A549 (cell line): ENCODE measurements at regions not wholly inside any gene's neighbourhood (a gene's known extent, or its start where the extent isn't known, plus 50 kb on each side); places are given as distances from the start of the nearest gene placed in this dataset.

ENCODE experiments used
- ATAC-seq, 2 experiments: fragments of 200-7000 bp in 1 of 2; fragments of >200 bp in 1 of 2; cut with Nextera tagmentation in 1 of 2; cut with Tn5 transposase in 1 of 2; 3 replicates each; pipeline versions ENCODE4 v1.8.0 to v1.9.1; 2018 to 2020; ENCODE audit warnings: mild to moderate bottlenecking in 1 of 2, moderate library complexity in 1 of 2
- CTCF ChIA-PET: fragments of 300-600 bp; sonication (Branson Sonifier 250); formaldehyde crosslinking; extraction: SDS; loops from one replicate; lab custom pipeline; 2021; ENCODE audit warnings: antibody characterized with exemption, inconsistent platforms; lab: Yijun Ruan, JAX
- POLR2A ChIA-PET: fragments of 350-600 bp; formaldehyde crosslinking; extraction: SDS; loops from one replicate; lab custom pipeline; 2021; ENCODE audit warnings: antibody characterized with exemption, inconsistent platforms; lab: Yijun Ruan, JAX
- DNase-seq, 2 experiments: peaks; one replicate each; pipeline versions ENCODE4 v3.0.0 to v3.0.0-alpha.2; 2011 to 2016; ENCODE audit warnings: low read depth in 1 of 2, low spot score in 1 of 2
- FAIRE-seq: peaks from 2 replicates; lab custom pipeline; 2011; peaks lifted over from hg19 to GRCh38; lab: Jason Lieb, UNC
- H3K27ac ChIP-seq, 2 experiments: fragments of >200 bp; sonication (Bioruptor Twin); formaldehyde crosslinking; 3 replicates each; pipeline ENCODE4 v1.5.1; 2016 to 2017
- H3K4me1 ChIP-seq: fragments of >200 bp; sonication (Bioruptor Twin); formaldehyde crosslinking; 3 replicates; pipeline ENCODE4 v1.6.1; 2016
- H3K4me2 ChIP-seq: fragments of >200 bp; sonication (Bioruptor Twin); formaldehyde crosslinking; 3 replicates; pipeline ENCODE4 v1.6.1; 2016
- H3K4me3 ChIP-seq: fragments of >200 bp; sonication (Bioruptor Twin); formaldehyde crosslinking; 3 replicates; pipeline ENCODE4 v1.5.1; 2016
- H3K9me3 ChIP-seq: fragments of >200 bp; sonication (Bioruptor Twin); formaldehyde crosslinking; 3 replicates; pipeline ENCODE4 v1.6.1; 2016
- CBX8 ChIP-seq: fragments of 200-600 bp; sonication (generic); IDR thresholded peaks from 2 replicates; pipeline ENCODE4 v1.6.1; 2016
- CTCF ChIP-seq: fragments of >200 bp; sonication (Bioruptor Twin); formaldehyde crosslinking; IDR thresholded peaks from 3 replicates; pipeline ENCODE4 v1.5.1; 2016
- E2F6 ChIP-seq: IDR thresholded peaks from 2 replicates; pipeline ENCODE4 v1.6.1; 2012; ENCODE audit warnings: low read depth, borderline replicate concordance
- EHF ChIP-seq: fragments of 250-450 bp; sonication (Bioruptor Pico); IDR thresholded peaks from 2 replicates; pipeline ENCODE4 v1.5.0; 2020; ENCODE audit warnings: mild to moderate bottlenecking
- ELK1 ChIP-seq: fragments of 150-350 bp; IDR thresholded peaks from 2 replicates; pipeline ENCODE4 v1.6.1; 2014; ENCODE audit warnings: low read depth, mild to moderate bottlenecking, low read length
- HDAC2 ChIP-seq: fragments of 200-600 bp; sonication (generic); IDR thresholded peaks from 2 replicates; pipeline ENCODE4 v1.6.1; 2016
- HOXA7 ChIP-seq: fragments of 250-450 bp; sonication (Bioruptor Pico); IDR thresholded peaks from 2 replicates; pipeline ENCODE4 v1.5.0; 2020; ENCODE audit warnings: mild to moderate bottlenecking, moderate library complexity
- JUN ChIP-seq, 2 experiments: fragments of >200 bp; sonication (Bioruptor Twin); formaldehyde crosslinking; IDR thresholded peaks; 2 replicates in 1 of 2; 3 replicates in 1 of 2; pipeline ENCODE4 v1.6.1; 2016 to 2017
- KDM5A ChIP-seq: fragments of 200-600 bp; sonication (generic); IDR thresholded peaks from 2 replicates; pipeline ENCODE4 v1.6.1; 2016; ENCODE audit warnings: antibody characterized with exemption, mild to moderate bottlenecking
- MAZ ChIP-seq: fragments of 150-350 bp; IDR thresholded peaks from 2 replicates; pipeline ENCODE4 v1.6.1; 2014; ENCODE audit warnings: antibody characterized with exemption, low read depth, low read length, borderline replicate concordance
- NFE2L2 ChIP-seq: fragments of 150-350 bp; conservative IDR thresholded peaks from 2 replicates; pipeline ENCODE4 v1.6.1; 2014; ENCODE audit warnings: low read length
- PHF8 ChIP-seq: fragments of 200-600 bp; sonication (generic); IDR thresholded peaks from 2 replicates; pipeline ENCODE4 v1.6.1; 2016; ENCODE audit warnings: low read depth, mild to moderate bottlenecking, antibody characterized with exemption, moderate library complexity, borderline replicate concordance
- RAD21 ChIP-seq, 2 experiments: fragments of >200 bp in 1 of 2; sonication (Bioruptor Twin) in 1 of 2; formaldehyde crosslinking in 1 of 2; IDR thresholded peaks in 1 of 2; conservative IDR thresholded peaks in 1 of 2; 2 replicates in 1 of 2; 3 replicates in 1 of 2; pipeline ENCODE4 v1.6.1; 2012 to 2018; ENCODE audit warnings: inconsistent platforms in 1 of 2
- RFX5 ChIP-seq: fragments of 450-650 bp; IDR thresholded peaks from 2 replicates; pipeline ENCODE4 v1.7.1; 2014; ENCODE audit warnings: antibody characterized with exemption, mild to moderate bottlenecking, moderate library complexity
- RNF2 ChIP-seq: fragments of 200-600 bp; sonication (generic); IDR thresholded peaks from 2 replicates; pipeline ENCODE4 v1.6.1; 2016; ENCODE audit warnings: low read depth, mild to moderate bottlenecking, antibody characterized with exemption, moderate library complexity, borderline replicate concordance
- SMC3 ChIP-seq: fragments of >200 bp; sonication (Bioruptor Twin); formaldehyde crosslinking; IDR thresholded peaks from 3 replicates; pipeline ENCODE4 v1.6.1; 2018; ENCODE audit warnings: inconsistent platforms
- SREBF2 ChIP-seq: fragments of 450-650 bp; IDR thresholded peaks from 2 replicates; pipeline ENCODE4 v1.6.1; 2014; ENCODE audit warnings: mild to moderate bottlenecking, moderate library complexity
- TP53 ChIP-seq: fragments of 250-450 bp; sonication (Bioruptor Pico); IDR thresholded peaks from 2 replicates; pipeline ENCODE4 v1.5.0; 2021; ENCODE audit warnings: mild to moderate bottlenecking, moderate library complexity
- ZNF302 ChIP-seq: fragments of 250-450 bp; sonication (Bioruptor Pico); IDR thresholded peaks from 2 replicates; pipeline ENCODE4 v1.9.0; 2021; ENCODE audit warnings: inconsistent platforms, mild to moderate bottlenecking, moderate library complexity
- WGBS: methylation state at CpG from one replicate; pipeline ENCODE4 v1.1.6; 2017; ENCODE audit errors: missing lambda C conversion rate; 5-methylcytosine and 5-hydroxymethylcytosine counted together

DNA sequence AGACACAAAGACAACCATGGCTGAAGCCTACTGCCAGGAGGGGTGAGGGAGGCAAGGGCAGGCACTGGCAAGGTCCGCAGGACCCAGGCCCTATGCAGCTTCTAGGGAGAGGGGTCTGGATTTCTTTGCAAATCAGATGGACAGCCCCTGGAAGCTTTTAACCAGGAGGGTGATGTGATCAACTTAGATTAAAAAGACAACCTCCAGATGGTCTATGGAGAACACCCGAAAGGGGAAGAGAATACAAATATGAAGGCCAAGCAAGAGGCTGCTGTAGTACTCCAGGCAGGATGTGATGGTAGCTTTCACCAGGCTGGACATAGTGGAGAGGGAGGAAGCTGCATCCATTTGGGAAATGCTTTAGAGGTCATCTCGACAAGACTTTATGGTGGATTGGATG is 83.3 kb upstream of the TSPAN11 start:
- Histone ChIP-seq H3K9me3 (0 out of 3 replicates have a peak, but pooled peaks cover 2% of the 10 kb centered on the region), H3K4me2 (no peak overlapping the region), H3K4me3 (no peak overlapping the region), H3K4me1 (no peaks in the 10 kb centered on the region), H3K27ac (no peak overlapping the region)
- ATAC-seq (no peak), DNase-seq (no peak), FAIRE-seq (no peak)
- 71% methylated on average over 3 of the region's 3 CpGs for WGBS
- TF ChIP-seq CBX8 (no peak), TP53 (no peak), ELK1 (no peak), HDAC2 (no peak), HOXA7 (CRISPR knock-in tag) (no peak), CTCF (no peak), PHF8 (no peak), RNF2 (no peak)
- CTCF ChIA-PET, result interaction anchor here (0.6 to 2.1 kb wide), 9 partner anchors 12 to 1535 kb away, joined by 3 to 7 read pairs (median 3); no protein-coding TSS in a partner anchor
- POLR2A ChIA-PET, result no interaction called here

GRCh38 chr12:30840715-30841114 is 85.8 kb upstream of the TSPAN11 start:
- H3K27ac ChIP-seq, result no peak overlapping the region
- POLR2A ChIA-PET, result no interaction called here
- CTCF ChIA-PET, result no interaction called here
- DNase-seq, result peak in 1 of 2 experiments; percentile 14
- H3K4me1 ChIP-seq, result no peaks in the 10 kb centered on the region
- no peak for FAIRE-seq
- WGBS, result 65% methylated on average over 3 of the region's 3 CpGs
- no peak overlapping the region for H3K4me2 ChIP-seq
- TF ChIP-seq EHF (CRISPR knock-in tag) (no peak), SREBF2 (no peak), NFE2L2 (no peak), RFX5 (no peak)
- TF ChIP-seq, all 56 proteins: peak for 0
- no peak overlapping the region for H3K4me3 ChIP-seq
- H3K9me3 ChIP-seq, result 0 out of 3 replicates have a peak, but pooled peaks cover 2% of the 10 kb centered on the region
- no peak for ATAC-seq

DNA sequence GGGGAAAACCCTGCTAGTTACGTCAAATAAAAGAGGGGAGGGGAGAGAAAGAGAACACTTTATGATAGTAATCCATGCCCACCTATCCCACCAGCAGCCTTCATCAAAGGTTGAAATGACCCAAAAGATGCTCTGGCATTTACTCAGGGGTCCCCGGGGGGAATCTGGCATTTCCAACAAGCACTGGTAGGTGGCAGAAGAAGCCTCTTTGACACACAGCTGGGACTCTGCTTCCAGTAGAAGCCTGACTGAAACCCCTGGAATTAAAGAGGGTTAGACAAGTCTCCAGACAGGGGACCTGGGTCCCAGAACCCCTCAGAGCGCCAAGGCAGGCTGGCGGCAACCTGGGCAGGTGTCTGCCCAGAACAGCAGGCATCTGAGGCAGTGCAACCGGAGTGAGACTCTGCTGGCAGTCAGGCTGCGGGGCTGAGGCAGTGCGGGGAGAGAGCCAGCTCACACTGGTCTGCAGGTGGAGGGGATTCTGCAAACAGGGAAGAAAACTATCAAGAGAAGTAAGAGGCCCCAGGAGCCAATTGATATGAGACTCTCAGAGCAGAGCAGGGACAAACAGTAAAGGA is 85.0 kb upstream of the CAPRIN2 start:
- TF ChIP-seq TP53 (no peak), KDM5A (no peak), ZNF302 (CRISPR knock-in tag) (no peak)
- no peaks in the 10 kb centered on the region for H3K4me1 ChIP-seq
- CTCF ChIA-PET, result no interaction called here

GRCh38 chr12:30837595-30837994 is 82.8 kb upstream of the CAPRIN2 start:
- Histone ChIP-seq H3K4me1 (no peaks in the 10 kb centered on the region), H3K4me2 (no peak overlapping the region), H3K9me3 (no peaks in the 10 kb centered on the region), H3K27ac (no peak overlapping the region), H3K4me3 (no peak overlapping the region)
- 16% methylated on average over 7 of the region's 7 CpGs for WGBS
- CTCF ChIA-PET, result interaction anchor here (1.2 kb wide), 1 partner anchor 116 kb away, joined by 4 read pairs; no protein-coding TSS in a partner anchor
- FAIRE-seq (no peak), DNase-seq (peak in 1 of 2 experiments; percentile 30), ATAC-seq (peak; percentile 56 to 79; a peak in 5 of 6 replicates)
- TF ChIP-seq RAD21 (conservative IDR thresholded peaks at IDR 0.05 in 1 of 2, IDR thresholded peaks at IDR 0.05 in 1 of 2), result peak; percentile 11 to 19; a peak in 1 of 5 replicates
- TF ChIP-seq MAZ, result no peak
- peak; percentile 21; the same call in 1 of the 3 replicates for TF ChIP-seq SMC3
- no peak for TF ChIP-seq E2F6
- TF ChIP-seq JUN (IDR thresholded peaks at IDR 0.05), result no peak
- no peak for TF ChIP-seq ZNF302 (CRISPR knock-in tag)
- POLR2A ChIA-PET, result no interaction called here

More for the DNA sequence above, 85.0 kb upstream of the CAPRIN2 start:
- Histone ChIP-seq H3K9me3 (no peaks in the 10 kb centered on the region), H3K4me3 (no peak overlapping the region), H3K27ac (no peak overlapping the region), H3K4me2 (no peak overlapping the region)
- WGBS, result 66% methylated on average over 7 of the region's 7 CpGs
- DNase-seq (no peak), FAIRE-seq (no peak), ATAC-seq (0 out of 6 replicates have a peak, but pooled peaks of 1 of the 2 experiments have one; percentile 13)
- POLR2A ChIA-PET, result no interaction called here
